SW480 (cell line): ENCODE measurements at regions not wholly inside any gene's neighbourhood (a gene's known extent, or its start where the extent isn't known, plus 50 kb on each side); places are given as distances from the start of the nearest gene placed in this dataset.
"Not testable (repeated sequence)": the region's sequence is repeated elsewhere in the genome, so short reads cannot be mapped to it uniquely, and the experiment has no call there.

Experiments used
- DNase-seq: peaks from one replicate; pipeline ENCODE4 v3.0.0-alpha.2; 2016; ENCODE audit warnings: low spot score

DNA sequence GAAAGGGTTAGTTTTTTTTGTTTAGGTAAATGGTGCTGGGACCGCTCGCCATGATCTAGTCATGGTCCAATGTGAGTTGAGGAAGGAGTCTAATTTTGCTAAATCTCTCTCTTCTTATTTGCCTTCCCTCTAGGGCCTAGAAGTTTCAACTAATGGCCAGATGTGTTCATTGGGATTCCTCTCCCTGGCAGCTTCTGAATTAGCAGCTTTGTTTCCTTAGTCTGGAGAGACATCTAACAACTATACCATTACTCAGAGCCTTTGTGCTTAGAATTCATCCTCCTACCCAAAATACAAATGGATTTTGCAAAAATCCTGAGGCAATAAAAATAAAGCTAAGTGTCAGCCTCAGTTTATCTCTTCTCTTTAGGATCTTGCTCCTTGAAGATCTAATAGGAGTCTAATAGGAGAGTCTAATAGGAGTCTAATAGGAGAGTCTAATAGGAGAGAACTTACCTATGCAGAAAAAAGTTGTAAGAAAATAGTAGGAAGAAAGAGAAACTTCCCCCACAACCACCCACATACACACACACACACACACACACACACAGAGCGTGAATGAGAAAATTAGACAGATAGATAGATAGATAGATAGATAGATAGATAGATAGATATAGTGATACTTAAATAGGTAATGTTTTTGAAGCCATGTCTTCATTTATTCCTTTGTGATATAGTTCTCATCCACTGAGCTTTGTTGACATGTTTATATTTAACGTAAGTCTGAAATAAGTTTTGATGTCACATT, 980.5 kb upstream of the CNTN5 start:
- no peak for DNase-seq

DNA sequence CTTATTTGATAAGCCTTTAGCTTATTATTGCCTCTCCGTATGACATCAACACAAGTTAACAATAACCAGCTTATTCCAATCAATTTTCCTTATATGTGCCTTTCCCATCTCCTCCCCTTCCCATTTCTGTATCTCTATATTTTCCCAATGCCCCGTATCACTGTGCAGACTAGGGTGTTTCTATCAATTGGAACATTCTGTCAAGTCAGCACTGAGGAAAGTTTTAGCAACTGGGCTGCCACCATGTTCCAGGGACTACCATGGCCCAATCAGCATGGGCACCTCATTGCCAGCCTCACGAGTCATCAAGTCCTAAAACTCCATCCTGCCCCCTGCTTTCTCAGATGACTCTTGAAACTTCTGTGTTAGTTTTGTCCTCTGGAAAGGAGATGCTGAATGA, 973.1 kb upstream of the CNTN5 start:
- no peak for DNase-seq

DNA sequence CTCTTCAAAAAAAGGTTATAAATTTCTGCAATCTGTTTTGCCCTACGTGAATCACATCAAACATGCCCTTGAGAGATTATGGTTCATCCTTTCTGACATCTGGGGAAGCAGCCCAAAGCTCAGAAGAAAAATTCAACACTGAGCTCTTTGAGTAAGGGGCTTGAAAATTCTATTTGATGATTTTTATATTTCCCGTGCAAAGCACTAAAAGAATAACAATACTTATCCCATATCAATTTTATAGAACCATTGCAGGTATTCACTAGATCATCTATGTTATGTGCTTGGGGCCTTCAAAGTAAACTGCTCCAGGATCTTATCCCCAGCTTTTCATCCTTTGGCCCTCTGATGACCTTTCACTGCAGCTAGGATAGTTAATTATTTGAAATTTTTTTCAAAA, 966.9 kb upstream of the CNTN5 start:
- no peak for DNase-seq

DNA sequence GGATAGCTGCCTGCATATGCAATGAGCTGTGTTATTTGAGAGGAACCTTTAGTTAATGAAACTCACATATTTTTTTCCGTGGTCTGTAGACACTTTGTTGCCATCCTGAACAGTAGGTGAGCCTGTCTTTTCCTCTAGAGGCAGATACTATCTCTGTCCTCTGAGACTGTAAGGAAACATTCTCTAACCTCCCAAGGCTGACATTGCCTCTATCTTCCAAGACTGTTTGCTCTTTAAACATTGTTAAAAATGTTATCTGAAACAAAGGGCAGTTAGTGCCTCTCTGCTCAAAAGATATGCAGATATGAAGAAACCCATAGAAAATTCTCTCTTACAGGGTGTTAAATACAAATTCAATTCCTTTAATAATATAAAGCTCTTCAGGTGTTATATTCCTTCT, 963.8 kb upstream of the CNTN5 start:
- DNase-seq, result no peak

DNA sequence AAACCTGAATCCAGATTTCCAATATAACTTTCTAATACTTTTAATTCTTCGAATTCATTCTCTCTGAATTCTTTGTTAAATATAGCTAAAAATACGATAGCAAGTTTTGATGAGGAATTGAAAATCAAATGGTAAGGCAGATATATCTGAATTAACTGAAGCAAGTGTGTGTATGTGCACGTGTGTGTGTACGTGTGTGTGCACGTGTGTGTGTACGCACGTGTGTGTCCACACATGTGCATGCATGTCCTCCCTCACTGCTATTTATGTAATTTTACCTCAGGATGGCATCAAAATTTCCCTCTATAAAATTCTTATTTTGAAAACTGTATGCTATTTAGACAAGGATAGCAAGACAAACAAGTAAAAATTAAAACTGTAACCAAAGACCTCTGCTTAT, 961.3 kb upstream of the CNTN5 start:
- DNase-seq, result no peak

DNA sequence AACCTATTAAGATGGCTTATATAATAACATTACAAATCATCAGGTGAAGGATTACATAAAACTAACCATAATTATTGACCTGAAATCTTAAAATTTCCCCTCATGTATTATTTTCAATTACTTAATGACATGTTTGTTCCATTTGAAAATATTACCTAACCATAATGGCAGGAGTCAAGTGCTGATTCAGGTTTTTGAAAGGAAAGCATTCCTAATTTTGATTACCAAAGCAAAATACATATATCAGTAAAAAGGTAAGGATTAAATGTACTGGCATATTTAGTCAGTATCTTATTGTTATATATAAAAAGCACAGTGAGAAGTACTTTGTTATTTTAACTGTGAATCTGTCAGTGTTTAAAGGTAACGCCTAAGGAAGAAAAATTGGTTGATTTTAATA, 960.0 kb upstream of the CNTN5 start:
- DNase-seq, result no peak

DNA sequence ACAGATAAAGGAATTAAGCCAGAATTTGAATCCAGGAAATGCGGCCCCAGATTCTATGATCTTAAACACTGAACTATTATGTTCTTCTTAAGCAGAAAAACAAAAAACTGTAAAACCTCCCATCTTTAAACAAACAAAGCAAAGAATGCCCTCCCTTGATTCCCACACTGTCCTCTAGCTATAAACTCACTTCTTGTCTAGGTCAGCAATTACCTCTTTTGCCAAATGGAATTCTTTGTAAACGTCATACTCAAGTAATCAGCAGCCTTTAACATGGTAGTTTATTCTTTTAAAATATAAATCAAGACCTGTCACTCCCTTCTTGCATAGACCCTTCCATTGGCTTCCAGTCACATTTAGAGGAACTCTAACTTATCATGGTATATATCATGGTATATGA, 958.9 kb upstream of the CNTN5 start:
- no peak for DNase-seq

DNA sequence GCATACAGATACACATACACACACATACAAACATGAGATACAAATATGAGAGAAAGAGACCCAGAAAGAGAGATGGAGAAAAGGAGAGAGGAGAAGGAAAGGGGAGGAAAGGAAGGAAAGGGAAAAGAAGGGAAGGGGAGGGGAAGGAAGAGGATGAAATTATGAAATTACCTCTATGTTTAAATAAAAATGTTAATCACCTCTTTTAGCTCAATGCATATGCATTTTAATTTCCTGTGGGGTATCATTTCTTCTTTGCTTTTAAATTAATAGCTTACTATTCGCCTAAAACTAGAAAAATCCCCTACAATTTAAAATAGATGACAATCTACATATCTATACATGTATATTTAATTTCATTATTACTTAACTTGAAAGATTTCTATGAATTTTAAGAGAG, 958.0 kb upstream of the CNTN5 start:
- no peak for DNase-seq

DNA sequence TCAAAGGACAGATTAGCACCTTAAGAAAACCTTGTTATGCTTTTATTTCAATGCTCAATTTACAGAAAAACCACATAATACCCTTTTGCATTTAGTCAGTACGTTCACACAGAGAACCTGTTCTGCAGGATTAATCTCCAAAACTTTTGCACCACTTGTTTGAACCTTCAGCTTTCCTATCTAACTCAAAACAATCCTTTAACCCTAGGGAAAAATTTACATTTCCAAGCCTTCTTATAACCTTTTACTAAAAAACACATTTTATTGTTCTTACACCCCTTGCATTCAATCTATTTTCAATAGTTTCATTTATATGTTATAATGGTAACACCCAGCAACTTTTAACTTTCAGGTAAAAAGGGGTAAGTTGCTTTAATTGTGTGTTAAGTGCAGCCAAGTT, 952.5 kb upstream of the CNTN5 start:
- no peak for DNase-seq

DNA sequence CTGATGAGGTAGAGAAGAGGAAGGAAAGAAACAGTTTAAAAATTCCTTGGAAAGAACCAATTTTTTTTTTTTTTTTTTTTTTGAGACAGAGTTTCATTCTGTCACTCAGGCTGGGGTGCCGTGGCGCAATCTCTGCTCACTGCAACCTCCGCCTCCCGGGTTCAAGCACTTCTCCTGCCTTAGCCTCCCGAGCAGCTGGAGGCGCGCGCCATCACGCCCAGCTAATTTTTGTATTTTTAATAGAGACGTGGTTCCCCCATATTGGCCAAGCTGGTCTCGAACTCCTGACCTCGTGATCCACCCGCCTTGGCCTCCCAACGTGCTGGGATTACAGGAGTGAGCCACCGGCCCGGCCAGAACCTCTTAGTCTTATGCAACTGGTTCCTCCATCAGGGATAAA, 951.6 kb upstream of the CNTN5 start:
- DNase-seq, result not testable (repeated sequence)

DNA sequence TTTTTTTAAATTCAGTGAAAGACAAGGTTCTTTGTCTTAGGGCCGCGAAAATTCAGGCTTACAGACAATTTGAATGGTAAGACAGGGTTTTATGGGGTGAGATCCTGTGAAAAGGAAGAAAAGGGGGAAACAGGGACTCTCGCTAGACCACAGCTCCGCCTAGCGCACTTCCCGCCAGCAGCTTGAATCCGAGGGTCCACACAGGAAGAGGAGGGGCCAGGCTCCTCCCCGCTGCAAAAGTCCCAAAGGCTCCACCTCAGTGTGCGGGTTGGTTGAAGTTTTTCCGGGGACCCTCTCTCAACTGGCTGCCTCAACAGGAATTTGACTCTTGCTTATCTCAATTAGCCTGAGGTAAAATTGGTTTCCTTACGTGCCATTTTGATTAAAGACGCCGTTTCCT, 950.9 kb upstream of the CNTN5 start:
- no peak for DNase-seq

DNA sequence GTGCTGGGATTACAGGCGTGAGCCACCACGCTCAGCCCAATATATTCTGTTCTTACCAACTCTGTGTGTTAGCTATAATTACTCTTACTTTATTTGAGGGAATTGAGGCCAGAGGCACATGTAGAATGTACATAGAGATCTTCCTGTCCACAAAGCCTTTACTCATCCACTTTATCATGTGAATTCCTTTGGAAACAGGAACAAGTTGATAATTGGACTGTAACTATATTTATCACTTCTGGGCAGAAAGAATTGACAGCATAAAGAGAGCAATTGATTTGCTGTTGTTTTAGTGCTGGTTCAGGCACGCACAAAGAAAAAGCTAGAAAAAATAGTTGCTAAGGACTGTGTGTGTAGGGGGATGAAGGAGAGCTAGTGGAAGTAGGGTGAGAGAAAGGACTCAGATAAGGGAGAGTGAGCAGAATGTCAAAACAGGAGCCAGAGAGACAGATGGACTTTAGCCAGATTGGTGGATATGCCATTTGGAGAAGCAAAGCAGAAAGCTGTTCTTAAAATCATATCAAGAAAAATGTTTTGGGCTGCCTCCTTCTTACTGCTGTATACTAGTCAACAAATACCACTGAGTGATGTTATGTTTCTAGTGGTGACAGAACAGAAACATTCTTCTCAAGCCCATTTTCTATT, 929.8 kb upstream of the CNTN5 start:
- DNase-seq, result no peak

DNA sequence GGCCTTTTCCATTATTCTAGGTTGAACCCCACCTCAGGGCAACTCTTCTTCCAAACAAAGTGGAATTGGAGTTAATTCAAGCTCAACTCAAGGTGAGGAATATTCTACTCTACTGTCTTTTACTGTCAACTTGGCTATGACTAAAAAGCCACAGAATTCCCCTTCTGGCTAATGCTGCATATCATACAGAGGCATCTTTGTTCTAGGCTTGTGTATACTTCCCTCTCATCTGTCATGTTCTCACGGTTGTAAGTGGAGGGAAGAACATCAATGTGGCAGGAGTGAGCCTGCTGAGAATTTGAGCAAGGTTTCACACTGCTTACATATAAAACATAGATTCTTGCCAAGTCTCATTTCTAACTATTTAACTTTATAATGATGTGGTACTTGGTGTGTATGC, 921.4 kb upstream of the CNTN5 start:
- DNase-seq, result peak; percentile 8

DNA sequence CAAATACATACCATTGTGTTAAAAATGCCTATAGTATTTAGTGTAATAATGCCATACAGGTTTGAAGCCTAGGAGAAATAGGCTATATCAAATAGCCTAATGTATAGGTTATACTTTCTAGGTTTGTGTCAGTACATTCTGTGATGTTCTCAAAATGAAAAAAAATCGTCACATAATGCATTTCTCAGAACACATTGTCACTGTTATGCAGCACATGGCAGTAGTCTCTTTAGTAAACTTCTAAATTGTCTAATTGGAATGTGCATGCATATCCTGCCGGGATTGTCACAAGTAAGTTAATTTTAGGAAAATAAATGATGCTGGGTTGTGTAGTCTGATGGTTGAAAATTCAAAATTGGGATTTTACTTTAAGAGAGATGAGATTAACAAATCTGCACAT, 920.1 kb upstream of the CNTN5 start:
- DNase-seq, result no peak

DNA sequence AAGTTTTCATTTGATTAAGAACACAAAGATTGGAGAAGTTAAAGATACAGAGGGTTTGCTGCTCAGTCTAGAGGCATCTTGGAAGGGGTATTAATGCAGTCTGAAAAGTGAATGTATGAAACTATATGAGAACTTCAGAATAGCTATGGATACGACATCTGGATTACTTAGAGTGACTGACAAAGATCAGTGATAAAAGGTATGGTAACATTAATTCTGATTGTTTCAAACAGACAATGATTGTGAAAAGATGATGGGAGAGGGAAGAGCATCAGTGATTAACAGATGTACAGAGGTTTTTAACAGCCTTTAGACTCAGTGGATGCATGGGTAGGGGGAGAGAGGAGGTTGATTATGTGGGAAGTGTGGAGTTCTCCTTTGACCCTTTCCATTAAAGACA, 919.4 kb upstream of the CNTN5 start:
- no peak for DNase-seq

DNA sequence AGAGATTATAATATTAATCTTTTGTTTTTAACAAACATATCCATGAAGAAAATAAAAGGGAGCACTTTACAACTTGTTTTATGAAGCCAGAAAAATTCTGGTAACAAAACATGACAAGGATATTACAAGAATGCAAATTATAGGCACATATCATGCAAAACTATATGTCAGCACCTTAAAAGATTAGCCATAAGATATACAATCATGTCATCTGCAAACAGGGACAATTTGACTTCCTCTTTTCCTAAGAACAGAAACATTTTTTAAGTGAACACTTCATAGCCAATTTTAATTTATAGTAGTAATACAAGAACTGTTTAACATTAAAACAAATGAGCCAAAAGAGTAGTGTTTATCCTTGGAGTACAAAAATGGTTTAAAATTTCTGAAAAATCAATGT, 916.5 kb upstream of the CNTN5 start:
- no peak for DNase-seq

DNA sequence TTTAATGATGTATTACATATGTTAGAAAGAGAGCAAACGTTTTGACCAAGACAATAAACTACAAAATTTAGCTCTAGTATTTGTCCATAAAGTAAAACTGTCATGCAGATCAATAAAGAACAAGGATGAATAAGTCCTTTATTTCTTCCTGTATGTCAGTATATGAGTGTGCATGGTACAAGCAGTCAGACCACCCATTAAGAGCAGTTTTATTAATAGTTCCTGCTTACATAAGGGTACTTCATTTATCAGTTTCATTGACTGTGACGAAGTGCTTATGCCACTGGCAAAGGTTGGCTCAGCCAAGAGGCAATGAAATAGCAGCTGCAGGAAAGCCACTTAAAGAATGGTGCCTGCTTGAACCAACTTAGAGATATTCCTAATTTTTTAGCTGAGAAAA, 913.0 kb upstream of the CNTN5 start:
- no peak for DNase-seq

DNA sequence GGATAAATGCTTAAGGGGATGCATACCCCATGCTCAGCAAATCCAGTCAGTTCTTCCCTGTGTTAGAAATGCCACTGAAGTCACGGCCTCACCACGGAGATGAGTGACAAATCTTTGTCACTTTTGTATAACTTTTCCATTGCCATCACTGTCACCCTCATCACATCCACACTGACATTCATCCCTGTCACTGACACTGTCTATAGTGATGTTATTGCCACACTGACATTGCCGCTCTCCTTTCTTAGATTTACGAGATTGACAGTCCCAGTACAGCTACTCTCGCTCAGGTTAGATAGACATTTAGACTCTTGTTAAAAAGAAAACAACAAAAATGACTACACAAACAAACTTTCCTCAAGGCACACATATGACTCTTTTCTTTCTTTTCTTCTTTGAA, 910.7 kb upstream of the CNTN5 start:
- DNase-seq, result no peak

DNA sequence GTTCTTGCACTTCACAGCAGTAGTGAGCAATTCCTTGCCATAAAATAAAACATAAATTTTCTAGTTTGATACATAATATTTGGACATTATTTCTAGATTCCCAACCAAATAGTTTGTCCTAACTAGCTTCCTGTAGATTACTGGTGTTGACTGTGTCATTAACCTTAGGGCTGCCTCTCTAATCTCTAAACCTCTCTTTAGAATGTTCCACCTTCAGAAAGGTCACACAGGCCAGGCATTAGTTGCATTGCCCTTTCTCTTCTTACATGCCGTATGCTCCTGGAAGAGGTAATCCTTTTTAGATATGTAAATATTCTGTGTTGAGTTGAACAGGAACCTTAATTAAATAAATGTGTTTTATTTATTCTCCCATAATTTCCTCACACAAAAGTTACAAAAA, 904.9 kb upstream of the CNTN5 start:
- DNase-seq, result no peak

DNA sequence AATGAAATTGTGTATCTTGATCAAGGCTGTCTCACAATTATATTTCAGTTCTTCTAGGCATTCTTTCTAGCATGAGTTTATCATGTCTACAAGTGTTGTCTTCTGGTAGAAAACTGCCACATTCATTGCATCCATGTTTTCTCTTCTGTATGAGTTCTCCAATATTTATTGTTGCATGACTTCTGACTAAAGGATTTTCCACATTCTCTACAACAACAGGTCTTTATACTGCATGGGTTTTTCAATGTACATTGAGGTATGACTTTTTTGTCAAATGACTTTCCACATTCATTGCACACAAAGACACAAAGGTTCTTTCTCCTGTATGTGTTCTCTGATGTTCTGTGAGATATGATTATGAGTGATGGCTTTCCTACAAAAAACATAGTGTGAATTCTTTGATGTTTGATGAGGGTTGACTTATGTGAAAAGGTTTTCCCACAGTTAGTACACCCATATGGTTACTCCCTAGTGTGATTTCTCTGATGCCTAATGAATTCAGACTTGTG, 890.6 kb upstream of the CNTN5 start:
- DNase-seq, result no peak

DNA sequence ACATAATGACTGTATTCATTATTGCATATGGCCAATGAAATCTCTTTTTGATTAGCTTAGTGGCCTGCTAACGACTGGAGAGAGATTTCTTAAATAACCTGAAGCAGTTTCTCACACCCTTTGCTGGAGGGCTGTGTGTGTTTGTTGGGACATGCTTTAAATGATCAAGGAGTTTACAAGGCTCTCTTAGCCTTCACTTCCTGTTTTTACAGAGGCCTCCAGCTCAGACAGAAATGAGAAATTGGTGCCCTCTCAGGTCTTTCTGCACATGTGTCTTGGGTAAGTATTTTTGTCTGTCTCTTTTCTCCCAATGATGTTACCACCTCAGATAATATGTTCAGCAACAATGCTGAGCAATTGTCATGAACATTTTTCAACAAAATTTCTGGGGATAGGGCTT, 884.4 kb upstream of the CNTN5 start:
- no peak for DNase-seq

DNA sequence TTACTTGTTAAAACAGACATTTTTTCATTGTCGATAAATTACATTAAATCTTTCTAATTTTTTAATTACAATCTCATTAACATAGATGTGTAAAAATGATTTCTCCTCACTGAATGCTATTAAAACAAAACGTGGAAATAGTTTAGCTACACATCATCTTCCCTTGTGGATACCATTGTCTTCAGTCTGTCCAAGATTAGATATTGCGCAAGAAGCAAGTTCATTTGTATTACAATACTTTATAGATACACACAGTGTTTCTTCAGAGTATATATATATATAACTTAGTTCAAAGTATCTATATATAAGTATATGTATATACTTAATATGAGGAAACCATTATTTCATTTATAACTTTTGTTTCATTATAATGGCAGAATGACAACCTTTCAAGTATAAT, 883.3 kb upstream of the CNTN5 start:
- DNase-seq, result no peak

DNA sequence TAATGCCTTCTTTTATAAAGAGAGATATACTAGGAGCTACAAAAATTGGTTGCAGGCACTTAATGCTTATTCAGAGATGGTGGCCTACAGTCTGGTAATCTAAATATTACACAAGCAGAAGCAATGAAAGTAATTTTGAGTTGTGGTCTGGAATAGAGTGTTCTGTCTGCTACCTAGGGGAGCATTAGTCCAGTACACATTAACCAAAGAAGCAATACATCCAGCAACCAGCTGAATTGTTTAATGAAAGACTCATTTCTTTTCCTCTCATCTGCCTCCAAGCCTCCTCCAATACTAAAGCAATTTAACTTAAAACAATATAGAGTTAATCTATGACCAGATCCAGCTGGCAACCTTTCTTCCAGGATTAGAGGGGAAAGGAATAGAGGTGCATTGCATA, 877.1 kb upstream of the CNTN5 start:
- DNase-seq, result no peak

DNA sequence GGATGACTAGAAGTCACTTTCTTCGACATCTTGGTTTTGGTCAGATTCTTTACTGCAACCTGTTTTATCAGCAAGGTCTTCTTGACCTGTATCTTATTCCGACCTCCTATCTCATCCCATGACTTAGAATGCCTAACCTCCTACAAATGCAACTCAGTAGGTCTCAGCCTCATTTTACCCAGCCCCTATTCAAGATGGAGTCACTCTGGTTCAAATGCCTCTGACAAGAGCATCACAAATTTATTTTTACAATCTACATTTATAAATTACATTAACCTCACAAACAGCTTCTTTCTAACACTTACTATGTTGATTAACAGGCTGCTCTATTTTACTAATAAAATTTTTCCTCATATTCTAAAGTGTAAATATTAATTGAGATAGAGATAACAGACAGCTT, 867.0 kb upstream of the CNTN5 start:
- no peak for DNase-seq
